ENCODE measurements at regions not wholly inside any gene's neighbourhood (a gene's known extent, or its start where the extent isn't known, plus 50 kb on each side); places are given as distances from the start of the nearest gene placed in this dataset.

- no peak for DNase-seq
Observed at GRCh38 chr4:38605181-38605752, 58.7 kb upstream of the KLF3 start.

GRCh38 chr4:38605753-38606586 lies 58.0 kb upstream of the KLF3 start:
- no peak for DNase-seq

- DNase-seq = no peak
Observed at GRCh38 chr4:38606587-38606905, 57.5 kb upstream of the KLF3 start.

GRCh38 chr4:38609614-38610013 lies 54.4 kb upstream of the KLF3 start:
- no peak for DNase-seq

- no peak for DNase-seq
Observed at GRCh38 chr4:38610521-38610920, 53.5 kb upstream of the KLF3 start.

GRCh38 chr4:38610966-38611431 lies 53.0 kb upstream of the KLF3 start:
- DNase-seq = no peak

GRCh38 chr4:38611676-38612075 lies 52.3 kb upstream of the KLF3 start:
- DNase-seq = no peak

GRCh38 chr4:38612646-38613414 lies 51.2 kb upstream of the KLF3 start:
- DNase-seq = no peak

All from hindlimb muscle (tissue), 1 donor.